ENCODE measurements at regions not wholly inside any gene's neighbourhood (a gene's known extent, or its start where the extent isn't known, plus 50 kb on each side); places are given as distances from the start of the nearest gene placed in this dataset.

DNA sequence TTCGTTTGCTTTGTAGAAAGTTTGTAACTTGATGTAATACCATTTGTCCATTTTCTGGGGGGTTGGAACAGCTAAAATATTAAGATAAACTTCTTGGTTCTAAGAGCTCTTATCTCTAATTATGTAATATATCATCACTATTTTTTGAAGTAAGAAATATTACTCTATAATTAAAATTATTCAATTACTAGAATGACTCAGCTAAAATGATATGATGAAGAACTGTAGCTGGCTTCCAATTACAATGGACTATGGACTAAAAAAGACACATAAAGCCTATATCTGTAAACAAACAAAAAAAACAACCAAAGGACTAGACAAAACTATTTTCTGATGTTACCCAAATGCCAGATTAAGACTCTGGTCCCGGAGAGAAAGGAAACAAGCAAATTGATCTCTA is 569.4 kb downstream of the PCDH18 start:
- TF ChIP-seq, protein P1, sequence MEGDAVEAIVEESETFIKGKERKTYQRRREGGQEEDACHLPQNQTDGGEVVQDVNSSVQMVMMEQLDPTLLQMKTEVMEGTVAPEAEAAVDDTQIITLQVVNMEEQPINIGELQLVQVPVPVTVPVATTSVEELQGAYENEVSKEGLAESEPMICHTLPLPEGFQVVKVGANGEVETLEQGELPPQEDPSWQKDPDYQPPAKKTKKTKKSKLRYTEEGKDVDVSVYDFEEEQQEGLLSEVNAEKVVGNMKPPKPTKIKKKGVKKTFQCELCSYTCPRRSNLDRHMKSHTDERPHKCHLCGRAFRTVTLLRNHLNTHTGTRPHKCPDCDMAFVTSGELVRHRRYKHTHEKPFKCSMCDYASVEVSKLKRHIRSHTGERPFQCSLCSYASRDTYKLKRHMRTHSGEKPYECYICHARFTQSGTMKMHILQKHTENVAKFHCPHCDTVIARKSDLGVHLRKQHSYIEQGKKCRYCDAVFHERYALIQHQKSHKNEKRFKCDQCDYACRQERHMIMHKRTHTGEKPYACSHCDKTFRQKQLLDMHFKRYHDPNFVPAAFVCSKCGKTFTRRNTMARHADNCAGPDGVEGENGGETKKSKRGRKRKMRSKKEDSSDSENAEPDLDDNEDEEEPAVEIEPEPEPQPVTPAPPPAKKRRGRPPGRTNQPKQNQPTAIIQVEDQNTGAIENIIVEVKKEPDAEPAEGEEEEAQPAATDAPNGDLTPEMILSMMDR (conservative IDR thresholded peaks at IDR 0.05; ENCODE audit: low read depth, low read length), result no peak
- TF ChIP-seq EZH2phosphoT487 (IDR thresholded peaks at IDR 0.05; ENCODE audit: borderline replicate concordance, low read length), result no peak
- no peak for TF ChIP-seq EZH2 (IDR thresholded peaks at IDR 0.05; ENCODE audit: low read length, unreplicated experiment)
